ENCODE measurements at regions not wholly inside any gene's neighbourhood (a gene's known extent, or its start where the extent isn't known, plus 50 kb on each side); places are given as distances from the start of the nearest gene placed in this dataset.

GRCh38 chr2:51990684-51991083 is 958.8 kb upstream of the NRXN1 start:
- no peak overlapping the region for H3K4me3 Mint-ChIP-seq
- no peak for DNase-seq
- H3K27ac Mint-ChIP-seq = no peak overlapping the region
- H3K36me3 Mint-ChIP-seq (ENCODE audit: low read depth) = no peaks in the 10 kb centered on the region
- H3K9me3 Mint-ChIP-seq = peaks cover 11% of the 10 kb centered on the region
- no peaks in the 10 kb centered on the region for H3K27me3 Mint-ChIP-seq
- no peaks in the 10 kb centered on the region for H3K4me1 Mint-ChIP-seq (ENCODE audit: low read depth)

- H3K9me3 Mint-ChIP-seq = peaks cover 11% of the 10 kb centered on the region
- no peak overlapping the region for H3K4me3 Mint-ChIP-seq
- H3K27ac Mint-ChIP-seq = no peak overlapping the region
- H3K36me3 Mint-ChIP-seq (ENCODE audit: low read depth) = no peaks in the 10 kb centered on the region
- H3K4me1 Mint-ChIP-seq (ENCODE audit: low read depth) = no peaks in the 10 kb centered on the region
- H3K27me3 Mint-ChIP-seq = no peaks in the 10 kb centered on the region
- no peak for DNase-seq
These were observed 954.2 kb upstream of the NRXN1 start for GRCh38 chr2:51986101-51986500.

- Mint-ChIP-seq H3K27me3 (no peaks in the 10 kb centered on the region), H3K4me3 (no peak overlapping the region), H3K9me3 (peaks cover 12% of the 10 kb centered on the region), H3K36me3 (ENCODE audit: low read depth) (no peaks in the 10 kb centered on the region), H3K4me1 (ENCODE audit: low read depth) (no peaks in the 10 kb centered on the region), H3K27ac (no peak overlapping the region)
- no peak for DNase-seq
These were observed 949.9 kb upstream of the NRXN1 start for GRCh38 chr2:51981783-51982182.

- DNase-seq = no peak
- Mint-ChIP-seq H3K27me3 (no peaks in the 10 kb centered on the region), H3K4me3 (no peak overlapping the region), H3K27ac (no peak overlapping the region), H3K9me3 (peaks cover 5% of the 10 kb centered on the region), H3K36me3 (ENCODE audit: low read depth) (no peaks in the 10 kb centered on the region), H3K4me1 (ENCODE audit: low read depth) (no peaks in the 10 kb centered on the region)
These were observed 944.7 kb upstream of the NRXN1 start for GRCh38 chr2:51976623-51977022.

GRCh38 chr2:51971136-51971535 is 939.2 kb upstream of the NRXN1 start:
- H3K27me3 Mint-ChIP-seq = no peaks in the 10 kb centered on the region
- no peak overlapping the region for H3K4me3 Mint-ChIP-seq

GRCh38 chr2:51969347-51969746 is 937.4 kb upstream of the NRXN1 start:
- no peaks in the 10 kb centered on the region for H3K27me3 Mint-ChIP-seq
- DNase-seq = no peak
- H3K27ac Mint-ChIP-seq = no peak overlapping the region
- H3K4me1 Mint-ChIP-seq (ENCODE audit: low read depth) = no peaks in the 10 kb centered on the region
- H3K36me3 Mint-ChIP-seq (ENCODE audit: low read depth) = no peaks in the 10 kb centered on the region
- no peak overlapping the region for H3K4me3 Mint-ChIP-seq
- H3K9me3 Mint-ChIP-seq = no peaks in the 10 kb centered on the region

More at GRCh38 chr2:51971136-51971535, 939.2 kb upstream of the NRXN1 start:
- H3K9me3 Mint-ChIP-seq = no peaks in the 10 kb centered on the region
- DNase-seq = no peak
- H3K27ac Mint-ChIP-seq = no peak overlapping the region
- H3K36me3 Mint-ChIP-seq (ENCODE audit: low read depth) = no peaks in the 10 kb centered on the region
- no peaks in the 10 kb centered on the region for H3K4me1 Mint-ChIP-seq (ENCODE audit: low read depth)

- DNase-seq = no peak
- H3K27me3 Mint-ChIP-seq = no peaks in the 10 kb centered on the region
These were observed 929.0 kb upstream of the NRXN1 start for GRCh38 chr2:51960841-51961335.

GRCh38 chr2:51960281-51960680 is 928.3 kb upstream of the NRXN1 start:
- Mint-ChIP-seq H3K9me3 (peaks cover 8% of the 10 kb centered on the region), H3K27me3 (no peaks in the 10 kb centered on the region), H3K4me3 (no peak overlapping the region), H3K27ac (no peak overlapping the region), H3K4me1 (ENCODE audit: low read depth) (no peaks in the 10 kb centered on the region), H3K36me3 (ENCODE audit: low read depth) (no peaks in the 10 kb centered on the region)
- no peak for DNase-seq

More at GRCh38 chr2:51960841-51961335, 929.0 kb upstream of the NRXN1 start:
- H3K27ac Mint-ChIP-seq = no peak overlapping the region
- no peaks in the 10 kb centered on the region for H3K4me1 Mint-ChIP-seq (ENCODE audit: low read depth)
- peaks cover 5% of the 10 kb centered on the region for H3K9me3 Mint-ChIP-seq
- H3K4me3 Mint-ChIP-seq = no peak overlapping the region
- no peaks in the 10 kb centered on the region for H3K36me3 Mint-ChIP-seq (ENCODE audit: low read depth)

GRCh38 chr2:51959696-51960095 is 927.8 kb upstream of the NRXN1 start:
- Mint-ChIP-seq H3K4me3 (no peak overlapping the region), H3K9me3 (peaks cover 10% of the 10 kb centered on the region), H3K27ac (no peak overlapping the region), H3K27me3 (no peaks in the 10 kb centered on the region), H3K36me3 (ENCODE audit: low read depth) (no peaks in the 10 kb centered on the region), H3K4me1 (ENCODE audit: low read depth) (no peaks in the 10 kb centered on the region)
- no peak for DNase-seq

- Mint-ChIP-seq H3K27ac (no peak overlapping the region), H3K9me3 (peaks cover 35% of the 10 kb centered on the region), H3K36me3 (ENCODE audit: low read depth) (no peaks in the 10 kb centered on the region), H3K27me3 (no peaks in the 10 kb centered on the region), H3K4me1 (ENCODE audit: low read depth) (no peaks in the 10 kb centered on the region), H3K4me3 (no peak overlapping the region)
- DNase-seq = no peak
These were observed 922.0 kb upstream of the NRXN1 start for GRCh38 chr2:51953931-51954330.

GRCh38 chr2:51921076-51921475 is 889.1 kb upstream of the NRXN1 start:
- no peak for DNase-seq
- Mint-ChIP-seq H3K4me3 (no peak overlapping the region), H3K27ac (no peak overlapping the region), H3K27me3 (no peaks in the 10 kb centered on the region), H3K9me3 (peaks cover 17% of the 10 kb centered on the region), H3K36me3 (ENCODE audit: low read depth) (no peaks in the 10 kb centered on the region), H3K4me1 (ENCODE audit: low read depth) (no peaks in the 10 kb centered on the region)

- Mint-ChIP-seq H3K4me1 (ENCODE audit: low read depth) (no peaks in the 10 kb centered on the region), H3K36me3 (ENCODE audit: low read depth) (no peaks in the 10 kb centered on the region), H3K27ac (no peak overlapping the region), H3K9me3 (peaks cover 17% of the 10 kb centered on the region), H3K27me3 (no peaks in the 10 kb centered on the region), H3K4me3 (no peak overlapping the region)
- DNase-seq = no peak
These were observed 888.6 kb upstream of the NRXN1 start for GRCh38 chr2:51920509-51920908.

- no peaks in the 10 kb centered on the region for H3K27me3 Mint-ChIP-seq
- no peaks in the 10 kb centered on the region for H3K36me3 Mint-ChIP-seq (ENCODE audit: low read depth)
- DNase-seq = no peak
- H3K27ac Mint-ChIP-seq = no peak overlapping the region
- H3K4me3 Mint-ChIP-seq = no peak overlapping the region
- peaks cover 15% of the 10 kb centered on the region for H3K9me3 Mint-ChIP-seq
- H3K4me1 Mint-ChIP-seq (ENCODE audit: low read depth) = no peaks in the 10 kb centered on the region
These were observed 887.5 kb upstream of the NRXN1 start for GRCh38 chr2:51919395-51919794.

GRCh38 chr2:51918113-51918512 is 886.2 kb upstream of the NRXN1 start:
- DNase-seq = no peak
- Mint-ChIP-seq H3K36me3 (ENCODE audit: low read depth) (no peaks in the 10 kb centered on the region), H3K4me1 (ENCODE audit: low read depth) (no peaks in the 10 kb centered on the region), H3K4me3 (no peak overlapping the region), H3K27me3 (no peaks in the 10 kb centered on the region), H3K27ac (no peak overlapping the region), H3K9me3 (peaks cover 22% of the 10 kb centered on the region)

GRCh38 chr2:51903728-51904127 is 871.8 kb upstream of the NRXN1 start:
- no peaks in the 10 kb centered on the region for H3K36me3 Mint-ChIP-seq (ENCODE audit: low read depth)
- no peak overlapping the region for H3K27ac Mint-ChIP-seq
- H3K27me3 Mint-ChIP-seq = no peaks in the 10 kb centered on the region
- no peaks in the 10 kb centered on the region for H3K4me1 Mint-ChIP-seq (ENCODE audit: low read depth)
- H3K9me3 Mint-ChIP-seq = peaks cover 17% of the 10 kb centered on the region
- DNase-seq = no peak
- H3K4me3 Mint-ChIP-seq = no peak overlapping the region

GRCh38 chr2:51899643-51900042 is 867.7 kb upstream of the NRXN1 start:
- no peak for DNase-seq
- H3K27me3 Mint-ChIP-seq = no peaks in the 10 kb centered on the region
- H3K4me3 Mint-ChIP-seq = no peak overlapping the region
- peaks cover 9% of the 10 kb centered on the region for H3K9me3 Mint-ChIP-seq
- H3K27ac Mint-ChIP-seq = no peak overlapping the region
- no peaks in the 10 kb centered on the region for H3K36me3 Mint-ChIP-seq (ENCODE audit: low read depth)
- H3K4me1 Mint-ChIP-seq (ENCODE audit: low read depth) = no peaks in the 10 kb centered on the region
